SK-N-DZ (cell line): ENCODE measurements at regions not wholly inside any gene's neighbourhood (a gene's known extent, or its start where the extent isn't known, plus 50 kb on each side); places are given as distances from the start of the nearest gene placed in this dataset.

ENCODE experiments used
- DNase-seq: peaks from one replicate; pipeline ENCODE4 v3.0.0-alpha.2; 2015; ENCODE audit warnings: low spot score

DNA sequence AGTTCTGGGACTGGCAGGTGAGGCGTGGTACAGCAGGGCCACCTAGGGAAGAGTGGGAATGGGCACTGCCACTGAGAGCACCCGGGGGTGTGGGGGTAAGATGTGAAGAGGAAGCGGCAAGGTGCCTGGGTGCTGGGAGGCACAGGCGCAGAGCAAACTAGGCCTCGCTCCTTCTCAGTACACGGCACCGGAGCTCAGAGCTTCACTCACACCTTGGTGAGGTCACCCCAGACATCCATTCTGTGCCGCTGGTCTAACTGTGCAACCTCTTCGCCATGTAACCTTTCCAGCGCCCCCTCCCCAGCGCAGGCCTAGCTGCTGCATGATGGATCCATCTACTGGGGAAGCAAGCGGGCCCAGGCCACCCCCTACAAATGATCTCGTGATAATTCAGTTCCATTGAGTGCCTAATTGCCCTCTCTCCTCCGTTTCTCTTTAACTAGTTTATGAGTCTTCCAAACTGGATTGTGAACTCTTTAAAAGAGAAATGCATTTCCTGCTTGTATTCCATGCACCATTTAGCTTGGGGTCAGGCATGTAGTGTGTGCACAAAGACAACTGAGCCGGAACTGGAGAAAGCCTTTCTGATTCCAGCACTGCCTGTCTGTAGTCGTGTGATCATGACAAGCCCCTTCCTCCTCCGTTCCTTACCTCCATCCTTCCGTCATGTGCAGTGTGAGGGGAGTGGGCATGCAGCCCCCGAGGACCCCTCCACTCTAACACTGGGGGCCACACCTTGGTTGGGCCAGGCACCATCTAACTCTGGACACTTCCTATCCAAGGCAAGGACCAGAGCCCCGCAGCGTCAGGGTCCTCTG is 1475.2 kb downstream of the TBC1D22A start:
- no peak for DNase-seq

DNA sequence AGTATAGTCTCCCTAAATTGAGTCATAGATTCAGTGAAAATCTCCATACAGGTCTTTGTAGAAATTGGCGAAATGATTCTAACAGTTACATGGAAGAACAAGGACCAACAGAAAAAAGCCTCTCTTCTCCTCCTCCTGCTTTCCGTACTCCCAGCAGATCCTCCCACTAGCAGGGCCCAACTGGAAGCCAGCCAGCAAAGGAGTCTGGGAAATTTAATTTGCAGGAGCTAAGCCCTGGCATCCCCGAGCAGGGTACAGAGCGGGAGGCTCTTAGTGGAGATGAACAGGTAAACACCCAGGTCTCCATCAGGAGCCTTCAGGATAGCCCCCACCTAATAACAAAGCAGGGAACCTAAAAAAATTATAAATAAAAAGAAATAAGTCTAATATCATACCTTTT is 1473.8 kb downstream of the TBC1D22A start:
- DNase-seq = no peak

- no peak for DNase-seq
Observed at GRCh38 chr22:48235744-48236143, 1473.3 kb downstream of the TBC1D22A start.

GRCh38 chr22:48234011-48234410 is 1471.6 kb downstream of the TBC1D22A start:
- no peak for DNase-seq

DNA sequence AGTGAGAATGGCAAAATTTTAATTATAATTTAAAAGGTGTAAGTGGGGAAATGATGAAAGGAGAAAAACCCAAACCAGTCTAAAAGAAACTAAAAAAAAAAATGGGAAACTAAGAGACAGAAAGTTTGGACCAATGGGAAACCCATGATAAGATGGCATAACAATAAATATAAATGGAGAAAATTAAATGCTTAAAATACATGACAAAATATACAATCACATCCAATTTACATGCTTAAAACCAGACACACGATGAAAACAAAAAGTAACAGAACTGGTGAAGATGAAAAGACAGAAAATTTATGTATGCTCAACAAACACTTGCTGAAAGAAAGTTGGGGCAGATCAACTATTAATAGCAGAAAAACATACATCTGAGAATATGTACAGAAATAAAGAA is 1471.1 kb downstream of the TBC1D22A start:
- DNase-seq = no peak

DNA sequence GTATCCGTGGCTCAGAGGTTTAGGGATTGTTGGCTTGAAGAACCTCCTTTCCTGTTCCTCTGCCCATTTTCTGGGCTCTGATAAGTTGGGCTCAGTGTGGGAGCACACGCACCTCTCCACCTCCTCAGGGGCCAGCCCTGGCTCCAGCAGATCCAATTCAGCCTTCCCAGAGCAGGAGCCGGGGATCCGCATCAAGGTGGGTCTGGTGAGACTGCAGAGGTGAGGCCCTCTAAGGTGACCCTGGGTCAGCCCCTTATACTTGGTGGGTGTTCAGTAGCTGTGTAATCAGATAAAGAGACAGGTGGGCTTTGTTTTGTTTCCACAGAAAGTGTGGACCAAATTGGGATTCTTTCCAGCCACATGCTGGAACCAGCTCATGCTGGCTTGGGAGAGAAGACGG is 1466.0 kb downstream of the TBC1D22A start:
- no peak for DNase-seq

GRCh38 chr22:48227341-48228018 is 1465.0 kb downstream of the TBC1D22A start:
- no peak for DNase-seq

GRCh38 chr22:48226026-48227013 is 1463.9 kb downstream of the TBC1D22A start:
- no peak for DNase-seq

DNA sequence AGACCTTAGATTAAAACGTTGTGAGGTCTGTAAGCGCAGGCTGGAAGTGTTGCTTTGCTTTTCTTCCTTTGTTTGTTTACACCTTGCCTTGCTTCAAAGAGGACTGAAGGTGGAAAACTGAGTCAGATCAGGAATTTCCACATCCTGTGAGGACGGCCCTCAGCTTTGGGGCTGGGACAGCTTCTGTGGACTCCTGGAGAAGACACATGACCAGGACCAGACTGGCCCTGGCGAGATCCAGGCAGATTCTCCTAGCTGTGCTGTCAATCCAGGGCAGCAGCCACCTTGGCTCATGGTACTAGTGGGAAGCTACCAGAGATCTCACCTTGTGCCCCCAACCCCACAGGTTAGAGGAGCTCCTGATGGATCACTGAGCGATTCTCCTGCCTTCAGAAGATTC is 1461.9 kb downstream of the TBC1D22A start:
- no peak for DNase-seq

DNA sequence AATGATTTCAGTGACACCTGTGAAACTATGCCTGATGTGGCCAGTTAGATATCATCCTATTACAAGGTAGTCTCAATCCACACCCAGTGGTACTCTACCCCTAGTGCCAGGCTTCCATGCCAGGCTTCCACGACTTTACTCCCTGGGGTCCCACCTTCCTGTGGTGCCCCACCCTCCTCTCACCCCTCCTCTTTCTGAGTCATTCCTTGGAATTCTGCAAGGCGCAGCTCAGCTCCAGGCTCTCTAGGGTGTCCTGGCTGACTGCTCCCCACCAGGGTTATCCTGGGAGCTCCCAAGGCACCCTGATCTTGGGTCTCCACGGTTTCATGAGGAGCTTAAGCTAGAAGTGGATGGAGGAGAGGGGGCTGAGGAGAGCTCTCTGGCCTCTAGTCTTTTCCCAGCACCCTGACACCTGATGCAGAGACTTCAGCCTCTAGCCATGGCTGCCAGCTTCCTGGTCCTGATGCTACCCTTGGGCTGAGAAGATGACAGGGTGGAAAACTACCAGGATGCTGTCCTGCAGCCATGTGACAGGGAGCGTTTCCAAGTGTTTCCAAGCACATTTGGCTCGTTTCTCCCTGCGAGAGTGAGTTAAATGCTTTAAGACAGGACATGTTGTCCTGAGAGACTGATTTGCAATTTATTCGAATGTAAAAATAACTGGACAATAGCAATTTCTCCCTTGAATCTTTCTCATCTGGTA is 1461.2 kb downstream of the TBC1D22A start:
- no peak for DNase-seq

DNA sequence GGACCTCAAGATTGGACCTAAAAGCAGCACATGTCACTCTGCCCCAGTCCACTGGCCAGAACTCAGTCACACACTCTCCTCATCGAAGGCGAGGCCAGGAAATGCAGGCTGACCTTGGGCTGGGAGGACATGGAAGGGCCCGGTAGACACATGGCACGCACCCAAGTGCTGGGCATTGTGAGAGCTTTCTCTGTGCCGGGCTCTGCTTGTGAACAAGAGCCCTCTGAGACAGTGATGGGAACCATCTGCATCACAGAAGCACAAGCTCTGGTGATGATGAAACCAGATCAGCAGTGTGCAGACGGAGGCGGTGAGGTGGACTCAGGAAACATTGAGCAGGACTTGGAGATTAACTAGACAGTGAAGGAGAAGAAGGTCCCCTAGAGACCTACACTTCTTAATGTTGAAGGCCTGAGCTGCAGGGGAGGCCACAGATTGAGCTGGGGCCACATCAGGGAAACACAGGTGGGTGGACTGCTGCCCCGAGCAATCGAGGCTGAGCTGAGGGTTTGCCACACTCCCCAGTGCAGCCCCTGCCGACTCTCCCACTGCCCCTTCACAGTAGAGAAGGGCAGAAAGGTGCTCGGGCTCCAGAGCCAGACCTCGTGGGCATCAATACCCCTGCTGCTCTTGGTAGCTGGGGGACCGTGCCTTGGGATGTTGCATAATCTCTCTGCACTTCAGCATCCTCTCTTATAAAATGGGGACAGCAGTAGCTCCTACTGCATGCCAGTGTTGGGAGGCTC is 1460.5 kb downstream of the TBC1D22A start:
- DNase-seq = no peak

- no peak for DNase-seq
Observed at GRCh38 chr22:48218889-48219420, 1456.5 kb downstream of the TBC1D22A start.

GRCh38 chr22:48217596-48217995 is 1455.1 kb downstream of the TBC1D22A start:
- DNase-seq = no peak

GRCh38 chr22:48212727-48213126 is 1450.3 kb downstream of the TBC1D22A start:
- DNase-seq = no peak

DNA sequence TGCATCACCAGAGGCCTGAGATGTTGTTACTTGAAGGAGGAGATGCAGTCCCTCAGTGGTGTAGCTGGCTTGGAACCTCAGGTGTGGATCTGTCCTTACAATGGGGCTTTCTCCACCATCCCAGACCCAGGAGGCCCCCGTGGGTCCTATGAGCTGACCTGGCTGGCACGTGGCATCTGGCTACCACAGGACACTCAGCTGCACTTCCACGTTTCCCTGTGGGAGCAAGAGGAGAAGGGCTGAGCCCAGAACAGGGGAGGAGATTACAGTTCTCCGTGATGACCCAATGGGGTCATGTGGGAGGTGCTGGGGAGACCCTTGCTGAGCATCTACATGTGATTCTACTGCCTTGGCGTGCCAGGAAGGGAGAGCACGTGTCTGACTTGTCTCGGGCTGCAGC is 1448.4 kb downstream of the TBC1D22A start:
- DNase-seq = no peak

DNA sequence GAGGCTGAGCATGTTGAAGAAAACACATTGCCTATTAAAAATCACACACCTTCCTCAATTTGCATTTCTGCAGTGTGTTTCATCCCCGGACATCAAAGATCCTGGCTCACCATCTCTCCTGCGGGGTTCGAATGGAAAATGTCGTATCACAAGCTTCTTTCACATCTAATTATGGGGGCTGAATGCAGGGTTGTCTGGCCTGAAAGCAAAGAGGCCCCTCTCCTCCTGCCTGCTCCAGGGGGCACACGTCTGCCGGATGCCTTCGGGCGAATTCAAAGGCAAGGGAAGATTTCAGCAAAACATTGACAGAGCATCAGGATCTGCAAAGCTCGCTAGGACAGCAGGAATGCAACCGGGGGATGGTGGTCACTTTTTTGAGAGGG is 1447.7 kb downstream of the TBC1D22A start:
- no peak for DNase-seq

DNA sequence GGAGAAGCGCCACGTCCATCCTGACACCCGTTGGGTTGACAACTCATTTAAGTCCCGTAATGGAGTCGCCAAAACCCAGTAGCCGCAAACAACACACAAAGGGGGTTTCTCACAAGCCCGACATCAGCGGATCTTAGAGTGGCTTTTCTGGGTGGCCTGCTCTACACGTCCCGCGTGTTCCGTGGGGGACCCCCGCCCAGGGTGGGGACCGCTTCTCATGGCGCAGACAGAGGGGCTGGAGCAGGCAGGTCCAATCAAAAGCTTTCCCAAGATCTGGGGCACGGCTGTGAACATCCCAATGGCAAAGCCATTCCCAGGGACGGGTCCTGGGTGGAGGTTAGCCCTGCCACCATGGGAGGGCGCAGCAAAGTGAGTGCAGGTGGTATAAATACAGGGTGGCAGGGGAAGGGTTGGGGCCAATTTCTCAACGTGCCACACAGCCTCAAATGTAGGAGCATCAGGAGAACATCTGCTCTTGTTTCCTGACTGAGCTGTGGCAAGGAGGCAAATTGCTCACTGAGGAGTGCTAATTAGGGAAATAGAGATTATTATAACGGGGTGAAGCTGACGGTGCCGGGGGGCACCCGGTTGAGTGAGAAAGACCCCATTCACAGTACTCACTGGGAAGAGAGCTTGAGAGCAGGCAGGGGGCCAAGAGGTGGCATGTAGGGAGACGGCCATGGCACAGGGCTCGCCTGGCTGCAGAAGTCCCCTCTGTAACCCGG is 1447.2 kb downstream of the TBC1D22A start:
- DNase-seq = no peak

GRCh38 chr22:48208894-48209293 is 1446.4 kb downstream of the TBC1D22A start:
- no peak for DNase-seq

DNA sequence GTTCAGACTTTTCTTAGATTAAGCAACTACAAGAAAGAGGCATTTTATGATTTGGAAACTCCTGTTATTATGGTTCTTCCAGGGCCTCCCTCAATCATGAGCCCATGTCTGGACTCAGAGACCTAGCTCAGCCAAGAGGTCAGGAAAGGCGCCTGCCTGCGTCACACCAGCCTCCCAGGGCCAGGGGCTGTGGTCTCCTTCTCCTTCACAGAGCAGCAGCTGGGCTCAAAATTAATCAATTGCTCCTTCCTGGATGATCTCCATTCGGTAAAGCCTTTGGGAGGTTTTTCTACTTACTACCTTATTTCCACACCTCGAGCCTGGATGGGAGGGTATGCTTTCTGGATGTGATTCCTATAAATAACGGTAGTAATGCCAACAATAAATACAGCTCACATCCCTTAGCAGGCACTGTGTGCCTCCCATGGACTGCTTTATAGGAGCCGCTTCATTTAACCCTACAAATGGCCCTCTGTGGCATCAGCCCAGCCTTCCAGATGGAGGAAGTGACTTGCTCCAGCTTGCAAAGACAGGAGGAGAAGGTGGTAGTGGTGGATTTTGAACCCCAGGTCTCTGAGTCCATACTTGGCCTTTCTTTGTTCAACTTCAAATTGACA is 1445.6 kb downstream of the TBC1D22A start:
- no peak for DNase-seq
